ENCODE measurements at regions not wholly inside any gene's neighbourhood (a gene's known extent, or its start where the extent isn't known, plus 50 kb on each side); places are given as distances from the start of the nearest gene placed in this dataset.

GRCh38 chr9:83154821-83155220 is 91.9 kb upstream of the RASEF start:
- no peak for FAIRE-seq
- 24% methylated on average over 2 of the region's 2 CpGs for WGBS (ENCODE audit: insufficient coverage, insufficient replicate concordance, low lambda C conversion rate, missing lambda C conversion rate)
- in situ Hi-C loops (cut with MboI): no loop called here

GRCh38 chr9:83154087-83154736 is 91.3 kb upstream of the RASEF start:
- no peaks in the 10 kb centered on the region for H3K79me2 ChIP-seq (ENCODE audit: control insufficient read depth, insufficient read depth, low read length)
- H4K20me1 ChIP-seq (ENCODE audit: control insufficient read depth, insufficient read depth): no peaks in the 10 kb centered on the region
- 0 out of 2 replicates have a peak overlapping the region, but pooled peaks have one; percentile 21 for H3K4me2 ChIP-seq (ENCODE audit: control insufficient read depth, insufficient read depth)
- H3K9me3 ChIP-seq (replicated peaks; ENCODE audit: control insufficient read depth, insufficient read depth, low read length): no peaks in the 10 kb centered on the region
- peak; percentile 31 for DNase-seq (ENCODE audit: low read depth, low spot score)
- ChIA-PET POLR2A (no interaction called here), RAD21 (ENCODE audit: unreplicated experiment) (no interaction called here), CTCF (no interaction called here), SMC1A (ENCODE audit: uncharacterized antibody, unreplicated experiment) (no interaction called here)
- FAIRE-seq: peak; percentile 44
- no peaks in the 10 kb centered on the region for H3K36me3 ChIP-seq (ENCODE audit: control insufficient read depth in 2 of 2, insufficient read depth in 2 of 2, low read length in 1 of 2)
- H2AFZ ChIP-seq (ENCODE audit: control insufficient read depth, low read depth, low read length): no peak overlapping the region
- TF ChIP-seq, protein P1, sequence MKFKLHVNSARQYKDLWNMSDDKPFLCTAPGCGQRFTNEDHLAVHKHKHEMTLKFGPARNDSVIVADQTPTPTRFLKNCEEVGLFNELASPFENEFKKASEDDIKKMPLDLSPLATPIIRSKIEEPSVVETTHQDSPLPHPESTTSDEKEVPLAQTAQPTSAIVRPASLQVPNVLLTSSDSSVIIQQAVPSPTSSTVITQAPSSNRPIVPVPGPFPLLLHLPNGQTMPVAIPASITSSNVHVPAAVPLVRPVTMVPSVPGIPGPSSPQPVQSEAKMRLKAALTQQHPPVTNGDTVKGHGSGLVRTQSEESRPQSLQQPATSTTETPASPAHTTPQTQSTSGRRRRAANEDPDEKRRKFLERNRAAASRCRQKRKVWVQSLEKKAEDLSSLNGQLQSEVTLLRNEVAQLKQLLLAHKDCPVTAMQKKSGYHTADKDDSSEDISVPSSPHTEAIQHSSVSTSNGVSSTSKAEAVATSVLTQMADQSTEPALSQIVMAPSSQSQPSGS (IDR thresholded peaks at IDR 0.05; ENCODE audit: low read length): peak; percentile 29; the same call in 1 of the 2 replicates
- peak; percentile 40 for TF ChIP-seq JUNB (IDR thresholded peaks at IDR 0.05)
- TF ChIP-seq TCF12 (IDR thresholded peaks at IDR 0.05; ENCODE audit: low read depth, low read length): 0 out of 2 replicates have a peak, but pooled peaks have one; percentile 51
- no peak for TF ChIP-seq NR2C2 (IDR thresholded peaks at IDR 0.05; ENCODE audit: borderline replicate concordance, control insufficient read depth, insufficient read length, low read depth)
- TF ChIP-seq ZNF274 (IDR thresholded peaks at IDR 0.05; ENCODE audit: insufficient read depth, insufficient read length): no peak
- TF ChIP-seq NFYB (IDR thresholded peaks at IDR 0.05; ENCODE audit: insufficient read depth, low read depth, low read length): no peak
- TF ChIP-seq EED (IDR thresholded peaks at IDR 0.05; ENCODE audit: low read depth): peak; percentile 40; the same call in 1 of the 2 replicates
- no peak for TF ChIP-seq CHD4 (IDR thresholded peaks at IDR 0.05)
- peak; percentile 18; the same call in 1 of the 2 replicates for TF ChIP-seq PAX5 (IDR thresholded peaks at IDR 0.05; ENCODE audit: borderline replicate concordance, low read depth, low read length)
- TF ChIP-seq TCF3 (IDR thresholded peaks at IDR 0.05; ENCODE audit: borderline replicate concordance, insufficient read depth, low read depth, low read length): 0 out of 2 replicates have a peak, but pooled peaks have one; percentile 67
- in situ Hi-C loops (cut with MboI) (no loop called here), intact Hi-C loops (cut with micrococcal nuclease; ENCODE audit: unreplicated experiment) (no loop called here)
- peak; percentile 94 for ATAC-seq
- peak overlapping the region; percentile 17 for H3K27ac ChIP-seq (ENCODE audit: control insufficient read depth, insufficient read depth)
- H3K4me1 ChIP-seq (ENCODE audit: control insufficient read depth, insufficient read depth, low read length): peaks cover 12% of the 10 kb centered on the region
- 0% methylated on average over 2 of the region's 2 CpGs for WGBS (ENCODE audit: insufficient coverage, insufficient replicate concordance, low lambda C conversion rate, missing lambda C conversion rate)
- H3K4me3 ChIP-seq: peak overlapping the region; percentile 20; the same call in 1 of the 2 replicates
- H3K9ac ChIP-seq (ENCODE audit: control insufficient read depth, insufficient read depth, low read length): no peak overlapping the region
- no TSS peak for BruUV-seq (replicated peaks)
- no peaks in the 10 kb centered on the region for H3K27me3 ChIP-seq (replicated peaks in 1 of 2; ENCODE audit: control insufficient read depth in 2 of 2, insufficient read depth in 2 of 2, low read length in 1 of 2)

More at GRCh38 chr9:83154821-83155220, 91.9 kb upstream of the RASEF start:
- H4K20me1 ChIP-seq (ENCODE audit: control insufficient read depth, insufficient read depth): no peaks in the 10 kb centered on the region
- H3K79me2 ChIP-seq (ENCODE audit: control insufficient read depth, insufficient read depth, low read length): no peaks in the 10 kb centered on the region
- H2AFZ ChIP-seq (ENCODE audit: control insufficient read depth, low read depth, low read length): no peak overlapping the region
- TF ChIP-seq, protein P2, sequence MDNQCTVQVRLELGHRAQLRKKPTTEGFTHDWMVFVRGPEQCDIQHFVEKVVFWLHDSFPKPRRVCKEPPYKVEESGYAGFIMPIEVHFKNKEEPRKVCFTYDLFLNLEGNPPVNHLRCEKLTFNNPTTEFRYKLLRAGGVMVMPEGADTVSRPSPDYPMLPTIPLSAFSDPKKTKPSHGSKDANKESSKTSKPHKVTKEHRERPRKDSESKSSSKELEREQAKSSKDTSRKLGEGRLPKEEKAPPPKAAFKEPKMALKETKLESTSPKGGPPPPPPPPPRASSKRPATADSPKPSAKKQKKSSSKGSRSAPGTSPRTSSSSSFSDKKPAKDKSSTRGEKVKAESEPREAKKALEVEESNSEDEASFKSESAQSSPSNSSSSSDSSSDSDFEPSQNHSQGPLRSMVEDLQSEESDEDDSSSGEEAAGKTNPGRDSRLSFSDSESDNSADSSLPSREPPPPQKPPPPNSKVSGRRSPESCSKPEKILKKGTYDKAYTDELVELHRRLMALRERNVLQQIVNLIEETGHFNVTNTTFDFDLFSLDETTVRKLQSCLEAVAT (IDR thresholded peaks at IDR 0.05): no peak
- TF ChIP-seq ESRRA (IDR thresholded peaks at IDR 0.05; ENCODE audit: low read length): no peak
- TF ChIP-seq EGR1 (IDR thresholded peaks at IDR 0.05; ENCODE audit: borderline replicate concordance in 1 of 2, low read depth in 2 of 2, low read length in 2 of 2): no peak
- intact Hi-C loops (cut with micrococcal nuclease; ENCODE audit: unreplicated experiment): no loop called here
- H3K4me3 ChIP-seq: no peak overlapping the region
- ATAC-seq: peak; percentile 47; the same call in 2 of the 3 replicates
- no peaks in the 10 kb centered on the region for H3K36me3 ChIP-seq (ENCODE audit: control insufficient read depth in 2 of 2, insufficient read depth in 2 of 2, low read length in 1 of 2)
- ChIA-PET SMC1A (ENCODE audit: uncharacterized antibody, unreplicated experiment) (no interaction called here), POLR2A (no interaction called here), RAD21 (ENCODE audit: unreplicated experiment) (no interaction called here), CTCF (no interaction called here)
- no peak for DNase-seq (ENCODE audit: low read depth, low spot score)
- no TSS peak for BruUV-seq (replicated peaks)
- H3K4me1 ChIP-seq (ENCODE audit: control insufficient read depth, insufficient read depth, low read length): peaks cover 12% of the 10 kb centered on the region
- no peaks in the 10 kb centered on the region for H3K9me3 ChIP-seq (replicated peaks; ENCODE audit: control insufficient read depth, insufficient read depth, low read length)
- no peaks in the 10 kb centered on the region for H3K27me3 ChIP-seq (replicated peaks in 1 of 2; ENCODE audit: control insufficient read depth in 2 of 2, insufficient read depth in 2 of 2, low read length in 1 of 2)
- peak overlapping the region; percentile 17 for H3K27ac ChIP-seq (ENCODE audit: control insufficient read depth, insufficient read depth)
- no peak overlapping the region for H3K4me2 ChIP-seq (ENCODE audit: control insufficient read depth, insufficient read depth)
- H3K9ac ChIP-seq (ENCODE audit: control insufficient read depth, insufficient read depth, low read length): no peak overlapping the region

All from GM12878 (cell line).